MCF 10A (cell line): ENCODE measurements at regions not wholly inside any gene's neighbourhood (a gene's known extent, or its start where the extent isn't known, plus 50 kb on each side); places are given as distances from the start of the nearest gene placed in this dataset.
"Not testable (repeated sequence)": the region's sequence is repeated elsewhere in the genome, so short reads cannot be mapped to it uniquely, and the experiment has no call there.

Experiments used
- BruUV-seq: library from RNA; stranded (reverse); fragments of 400-500 nt; replicated peaks from 2 replicates; lab custom pipeline; 2021; lab: Mats Ljungman, UMichigan
- CTCF ChIA-PET: fragments of 300-600 bp; sonication (Branson Sonifier 250); formaldehyde crosslinking; extraction: SDS; loops from one replicate; lab custom pipeline; 2021; ENCODE audit warnings: antibody characterized with exemption, inconsistent platforms; lab: Yijun Ruan, JAX
- POLR2A ChIA-PET: fragments of 300-600, 350-650 bp; sonication (Branson Sonifier 250); formaldehyde crosslinking; extraction: SDS; loops from one replicate; lab custom pipeline; 2020; ENCODE audit warnings: antibody characterized with exemption, inconsistent platforms; lab: Yijun Ruan, JAX
- DNase-seq: peaks from one replicate; pipeline ENCODE4 v3.0.0-alpha.2; 2018; ENCODE audit not compliant: unreplicated experiment
- H3K27ac Mint-ChIP-seq: one replicate; pipeline ENCODE4 v1.8.0; 2022; ENCODE audit warnings: mild to moderate bottlenecking, low read depth, mixed read lengths; ENCODE audit not compliant: unreplicated experiment
- H3K27me3 Mint-ChIP-seq: one replicate; pipeline ENCODE4 v1.8.0; 2022; ENCODE audit warnings: mixed read lengths; ENCODE audit not compliant: insufficient read depth, unreplicated experiment
- H3K36me3 Mint-ChIP-seq: one replicate; pipeline ENCODE4 v1.8.0; 2022; ENCODE audit warnings: mild to moderate bottlenecking, moderate library complexity, mixed read lengths; ENCODE audit not compliant: insufficient read depth, unreplicated experiment
- H3K4me1 Mint-ChIP-seq: one replicate; pipeline ENCODE4 v1.8.0; 2022; ENCODE audit warnings: mixed read lengths; ENCODE audit not compliant: insufficient read depth, unreplicated experiment
- H3K4me3 Mint-ChIP-seq: one replicate; pipeline ENCODE4 v1.8.0; 2022; ENCODE audit warnings: mild to moderate bottlenecking, moderate library complexity, mixed read lengths; ENCODE audit not compliant: unreplicated experiment
- H3K9me3 Mint-ChIP-seq: one replicate; pipeline ENCODE4 v1.8.0; 2022; ENCODE audit warnings: mixed read lengths; ENCODE audit not compliant: unreplicated experiment
- CTCF ChIP-seq: fragments of 200-600 bp; IDR thresholded peaks from one replicate; pipeline ENCODE4 v1.8.0; 2022; ENCODE audit warnings: antibody characterized with exemption, mild to moderate bottlenecking; ENCODE audit not compliant: unreplicated experiment
- intact Hi-C: fragments of 100-400 bp; cut with micrococcal nuclease; formaldehyde crosslinking; loops from 2 replicates; pipeline ENCODE4 v1.14.1; 2022

- Mint-ChIP-seq H3K4me3 (no peak overlapping the region), H3K9me3 (no peaks in the 10 kb centered on the region), H3K4me1 (no peaks in the 10 kb centered on the region), H3K36me3 (no peaks in the 10 kb centered on the region), H3K27ac (no peak overlapping the region), H3K27me3 (no peaks in the 10 kb centered on the region)
- intact Hi-C loops, result no loop called here
- ChIA-PET POLR2A (interaction anchor here (2.3 kb wide), 1 partner anchor 11 kb away, joined by 8 read pairs; a partner anchor contains a TSS), CTCF (interaction anchor here (0.5 kb wide), 1 partner anchor 1094 kb away, joined by 3 read pairs; no protein-coding TSS in a partner anchor)
- no TSS peak for BruUV-seq
- no peak for TF ChIP-seq CTCF
- no peak for DNase-seq
These were observed 135.6 kb downstream of the GPR85 start for GRCh38 chr7:112951070-112951469.

- BruUV-seq, CTCF ChIA-PET, POLR2A ChIA-PET, H3K27me3 Mint-ChIP-seq, H3K27ac Mint-ChIP-seq, H3K9me3 Mint-ChIP-seq, DNase-seq, H3K4me3 Mint-ChIP-seq, H3K4me1 Mint-ChIP-seq, intact Hi-C loops, H3K36me3 Mint-ChIP-seq: not testable (repeated sequence)
These were observed 136.9 kb downstream of the GPR85 start for GRCh38 chr7:112949682-112950081.

- BruUV-seq, result no TSS peak
- H3K27me3 Mint-ChIP-seq, result no peaks in the 10 kb centered on the region
- no peak for DNase-seq
- ChIA-PET CTCF (interaction anchor here (0.7 to 0.8 kb wide), 3 partner anchors 12 to 1388 kb away, joined by 3 read pairs; no protein-coding TSS in a partner anchor), POLR2A (no interaction called here)
- no peak for TF ChIP-seq CTCF
- no peak overlapping the region for H3K27ac Mint-ChIP-seq
- H3K4me1 Mint-ChIP-seq, result no peaks in the 10 kb centered on the region
- intact Hi-C loops, result no loop called here
- no peaks in the 10 kb centered on the region for H3K9me3 Mint-ChIP-seq
- no peaks in the 10 kb centered on the region for H3K36me3 Mint-ChIP-seq
- no peak overlapping the region for H3K4me3 Mint-ChIP-seq
These were observed 140.3 kb downstream of the GPR85 start for GRCh38 chr7:112946350-112946749.

GRCh38 chr7:112945046-112945445 lies 141.6 kb downstream of the GPR85 start:
- Mint-ChIP-seq H3K4me1 (peaks cover 5% of the 10 kb centered on the region), H3K27me3 (no peaks in the 10 kb centered on the region), H3K4me3 (no peak overlapping the region), H3K9me3 (no peaks in the 10 kb centered on the region), H3K36me3 (no peaks in the 10 kb centered on the region), H3K27ac (no peak overlapping the region)
- no peak for DNase-seq
- CTCF ChIA-PET, result no interaction called here
- no TSS peak for BruUV-seq
- intact Hi-C loops, result no loop called here
- POLR2A ChIA-PET, result no interaction called here
- TF ChIP-seq CTCF, result no peak

GRCh38 chr7:112942981-112943380 lies 143.6 kb downstream of the GPR85 start:
- intact Hi-C loops, result no loop called here
- POLR2A ChIA-PET, result no interaction called here
- no peaks in the 10 kb centered on the region for H3K9me3 Mint-ChIP-seq
- TF ChIP-seq CTCF, result no peak
- H3K4me3 Mint-ChIP-seq, result no peak overlapping the region
- CTCF ChIA-PET, result no interaction called here
- peaks cover 5% of the 10 kb centered on the region for H3K4me1 Mint-ChIP-seq
- DNase-seq, result no peak
- no TSS peak for BruUV-seq
- H3K36me3 Mint-ChIP-seq, result no peaks in the 10 kb centered on the region
- no peak overlapping the region for H3K27ac Mint-ChIP-seq
- no peaks in the 10 kb centered on the region for H3K27me3 Mint-ChIP-seq

GRCh38 chr7:112942125-112942524 lies 144.5 kb downstream of the GPR85 start:
- DNase-seq, POLR2A ChIA-PET, H3K27me3 Mint-ChIP-seq, H3K9me3 Mint-ChIP-seq, H3K4me3 Mint-ChIP-seq, H3K4me1 Mint-ChIP-seq, intact Hi-C loops, H3K27ac Mint-ChIP-seq, BruUV-seq, CTCF ChIA-PET, H3K36me3 Mint-ChIP-seq: not testable (repeated sequence)
